D341Med (cell line): ENCODE measurements at regions not wholly inside any gene's neighbourhood (a gene's known extent, or its start where the extent isn't known, plus 50 kb on each side); places are given as distances from the start of the nearest gene placed in this dataset.
A peak's percentile ranks its signal among the peaks of the same experiment; 100 is the strongest.

ENCODE experiments used
- DNase-seq: peaks from one replicate; pipeline ENCODE4 v3.0.0; 2012; ENCODE audit warnings: low spot score

DNA sequence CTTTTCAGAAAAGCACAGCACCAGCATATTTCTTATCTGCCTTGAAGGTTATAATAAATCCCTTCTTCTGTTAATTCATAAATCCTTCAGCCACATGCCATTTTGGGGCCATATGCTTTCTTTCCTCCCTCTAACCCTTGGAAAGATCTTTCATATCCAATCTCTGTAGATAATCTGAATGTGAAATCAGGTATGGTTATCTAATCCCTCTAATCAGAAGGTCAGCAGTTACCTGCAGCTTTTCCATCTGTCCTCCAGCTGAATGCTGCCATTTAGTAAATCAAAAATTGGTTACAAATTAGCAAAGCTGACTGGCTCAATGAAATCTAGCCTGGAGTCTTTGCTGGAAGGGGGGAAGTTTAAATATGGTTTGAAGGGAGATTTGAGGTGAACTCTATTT, 230.5 kb downstream of the PIK3C3 start:
- DNase-seq, result no peak

DNA sequence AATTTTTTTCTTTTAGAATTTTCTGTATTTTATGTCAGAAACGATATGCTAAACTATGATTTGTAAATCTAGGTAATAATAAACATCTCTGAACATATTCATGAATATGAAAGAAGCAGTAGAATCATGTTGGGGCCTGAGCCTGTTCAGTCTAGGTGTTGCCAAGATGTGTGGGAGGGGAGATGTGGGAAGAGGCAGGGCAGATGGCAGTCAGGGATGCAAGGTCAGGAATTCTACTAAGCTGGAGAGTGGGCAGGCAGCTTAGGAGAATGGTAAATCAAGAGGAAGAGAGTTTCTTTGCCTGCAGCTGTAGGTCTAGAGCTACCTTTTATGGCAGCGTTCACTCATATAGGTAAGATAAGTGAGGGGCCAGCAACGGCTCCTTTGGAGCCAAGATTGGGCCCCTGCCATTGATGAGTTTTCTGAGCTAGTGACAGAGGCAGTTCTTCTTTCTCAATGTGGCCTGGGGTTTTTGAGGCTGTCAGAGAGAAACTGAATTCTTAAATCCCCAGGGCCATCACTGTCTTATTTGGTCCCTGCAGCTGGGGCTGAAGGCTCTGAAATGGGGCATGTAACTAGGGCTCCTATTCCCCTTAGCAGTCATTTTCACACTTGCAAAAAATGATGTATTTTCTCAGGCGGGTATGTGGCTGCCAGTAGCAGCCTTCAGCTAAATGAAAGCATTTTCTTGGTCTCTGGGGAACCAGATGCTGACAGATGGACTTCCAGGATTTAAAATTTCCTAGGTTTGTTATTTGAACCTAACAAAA, 232.8 kb downstream of the PIK3C3 start:
- peak; percentile 57 for DNase-seq

GRCh38 chr18:42190643-42191042, 235.6 kb downstream of the PIK3C3 start:
- DNase-seq, result no peak

GRCh38 chr18:42192251-42193248, 237.5 kb downstream of the PIK3C3 start:
- no peak for DNase-seq

- DNase-seq, result no peak
These were observed 241.6 kb downstream of the PIK3C3 start for GRCh38 chr18:42196651-42197050.

DNA sequence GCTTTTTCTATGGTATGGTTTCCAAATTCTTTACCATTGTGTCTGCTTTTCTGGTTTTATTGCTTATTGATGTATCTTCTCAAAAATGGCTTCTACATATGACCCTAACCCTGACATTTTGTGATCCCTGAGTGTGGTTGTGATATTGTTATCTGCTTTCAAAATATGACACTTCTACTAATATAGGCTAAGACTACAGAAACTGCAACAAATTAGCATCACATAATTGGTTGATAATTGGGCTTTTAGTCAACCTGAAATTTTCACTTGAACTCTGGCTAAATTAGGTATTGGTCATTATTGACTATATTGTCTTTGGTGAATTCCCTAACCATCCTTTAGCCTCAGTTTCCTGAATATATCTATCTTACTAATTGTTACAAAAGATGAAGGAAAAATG, 246.1 kb downstream of the PIK3C3 start:
- no peak for DNase-seq

GRCh38 chr18:42211201-42211600, 256.2 kb downstream of the PIK3C3 start:
- DNase-seq, result no peak

DNA sequence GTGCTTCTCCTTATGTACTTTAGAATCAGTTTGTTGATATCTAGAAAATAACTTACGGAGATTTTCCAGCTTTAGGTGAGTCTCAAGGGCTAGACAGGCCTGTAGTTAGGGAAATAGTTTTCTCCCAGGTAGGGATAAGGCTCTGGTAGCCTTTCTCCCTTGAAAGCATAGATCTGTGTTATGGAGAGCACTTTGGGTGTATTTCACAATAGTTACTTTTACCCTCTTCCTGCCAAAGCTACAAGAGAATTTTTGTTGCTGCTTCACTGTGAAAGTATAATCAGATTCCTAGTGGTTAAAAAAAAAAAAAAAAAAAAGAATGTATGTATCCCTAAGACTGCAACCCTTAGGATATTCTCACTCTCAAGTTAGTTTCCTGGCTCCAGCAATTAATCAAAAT, 267.5 kb downstream of the PIK3C3 start:
- no peak for DNase-seq

- no peak for DNase-seq
These were observed 273.5 kb downstream of the PIK3C3 start for GRCh38 chr18:42228581-42228980.

GRCh38 chr18:42229211-42230210, 274.5 kb downstream of the PIK3C3 start:
- no peak for DNase-seq

DNA sequence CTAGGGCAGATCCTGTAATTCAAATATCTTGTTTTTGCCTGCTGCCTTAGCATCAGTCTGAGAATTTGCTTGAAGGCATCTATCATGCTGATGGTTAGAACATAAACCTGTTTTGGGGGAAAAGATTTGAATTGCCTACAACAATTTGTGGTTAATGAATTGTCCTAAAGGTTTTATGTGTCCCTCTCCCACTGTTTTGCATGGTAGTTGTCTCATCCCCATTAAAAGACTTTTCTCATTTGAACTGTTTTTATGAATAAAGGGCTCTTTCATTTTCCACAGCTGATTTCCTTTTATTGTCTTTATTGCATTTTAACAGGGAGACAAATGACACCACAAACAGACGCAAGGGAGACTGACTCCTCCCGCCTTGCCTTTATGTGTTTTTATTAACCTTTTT, 275.6 kb downstream of the PIK3C3 start:
- DNase-seq, result no peak

DNA sequence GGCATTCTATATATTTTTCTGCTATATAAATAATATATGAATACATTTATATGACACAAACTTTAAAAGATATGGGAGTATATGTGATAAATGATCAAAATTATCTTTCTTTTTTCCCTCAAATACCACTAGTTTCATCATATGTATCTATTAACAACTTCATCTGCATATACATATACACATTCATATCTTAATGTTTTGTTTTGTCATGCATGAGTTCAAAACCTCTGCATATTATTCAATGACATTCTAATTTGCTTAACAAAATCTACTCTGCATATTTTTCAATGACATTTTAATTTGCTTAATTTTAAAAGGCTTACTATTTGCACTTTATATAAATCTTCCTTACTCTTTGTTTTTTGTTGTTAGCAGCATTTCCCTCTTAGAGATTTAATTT, 276.2 kb downstream of the PIK3C3 start:
- DNase-seq, result no peak

- no peak for DNase-seq
These were observed 276.8 kb downstream of the PIK3C3 start for GRCh38 chr18:42231796-42232195.

- DNase-seq, result no peak
These were observed 278.9 kb downstream of the PIK3C3 start for GRCh38 chr18:42233908-42234307.

- DNase-seq, result no peak
These were observed 287.7 kb downstream of the PIK3C3 start for GRCh38 chr18:42242758-42243157.

DNA sequence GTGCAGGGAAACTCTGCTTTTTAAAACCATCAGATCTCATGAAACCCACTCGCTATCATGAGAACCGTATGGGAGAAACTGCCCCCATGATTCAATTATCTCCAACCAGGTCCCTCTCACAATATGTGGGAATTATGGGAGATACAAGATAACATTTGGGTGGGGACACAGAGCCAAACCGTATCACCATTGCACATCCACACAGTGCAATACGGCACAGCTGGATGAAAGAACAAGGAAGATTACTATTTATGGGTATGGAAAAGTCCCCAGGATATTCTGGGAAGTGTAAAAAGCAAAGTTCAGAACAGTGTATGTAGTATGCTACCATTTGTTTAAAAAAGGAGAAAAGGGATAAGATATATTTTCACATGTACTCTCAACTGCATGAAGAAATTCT, 290.1 kb downstream of the PIK3C3 start:
- DNase-seq, result no peak

GRCh38 chr18:42255908-42256765, 301.1 kb downstream of the PIK3C3 start:
- no peak for DNase-seq

DNA sequence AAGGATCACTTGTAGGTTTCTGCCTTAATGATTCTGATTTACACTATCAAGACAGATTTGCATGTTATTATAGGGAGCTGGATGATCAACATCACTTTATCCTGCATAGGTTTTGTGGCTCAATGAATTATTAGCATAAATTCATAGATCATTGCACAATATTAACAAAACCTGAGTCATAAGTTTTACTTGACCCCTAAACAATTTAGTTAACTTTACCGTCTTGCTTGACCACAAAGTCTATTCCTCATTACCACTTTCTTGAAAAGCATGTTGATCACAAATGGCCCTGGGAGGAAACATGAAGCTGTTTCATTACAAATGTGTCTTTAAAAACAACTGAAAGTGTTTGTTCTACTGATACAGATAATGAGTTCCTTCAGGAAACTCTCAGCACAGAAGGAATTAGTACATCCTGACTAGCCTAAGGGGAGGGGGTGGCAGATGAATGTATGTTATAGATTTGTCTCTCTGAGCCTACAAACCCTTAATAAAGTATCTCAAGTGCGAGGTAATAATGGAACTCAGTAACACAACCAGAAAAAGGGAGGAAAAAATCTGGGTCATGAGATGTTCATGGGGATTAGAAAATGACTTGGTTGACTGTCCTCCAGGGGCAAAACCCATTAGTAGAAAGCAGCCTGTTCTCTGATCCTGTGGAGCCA, 303.4 kb downstream of the PIK3C3 start:
- DNase-seq, result no peak

GRCh38 chr18:42261731-42262130, 306.7 kb downstream of the PIK3C3 start:
- no peak for DNase-seq

- DNase-seq, result no peak
These were observed 309.5 kb downstream of the PIK3C3 start for GRCh38 chr18:42264497-42264896.
